Coronary artery (tissue), 2 donors: ENCODE measurements at regions not wholly inside any gene's neighbourhood (a gene's known extent, or its start where the extent isn't known, plus 50 kb on each side); places are given as distances from the start of the nearest gene placed in this dataset.

Experiments
- DNase-seq: peaks from one replicate; pipeline ENCODE4 v3.0.0-alpha.2; 2017; ENCODE audit warnings: low spot score
- H3K27ac ChIP-seq, 2 donors: fragments of 200-600 bp; sonication (generic); one replicate each; pipeline ENCODE4 v1.5.1; 2016 to 2019
- H3K4me3 ChIP-seq: fragments of 200-600 bp; sonication (generic); 2 replicates; pipeline ENCODE4 v1.5.1; 2016; ENCODE audit warnings: mild to moderate bottlenecking, moderate library complexity
- TF ChIP-seq, protein P1 (sequence below): fragments of 200-600 bp; sonication (generic); IDR thresholded peaks from one replicate; pipeline ENCODE4 v1.5.1; 2019; ENCODE audit warnings: antibody characterized with exemption

DNA sequence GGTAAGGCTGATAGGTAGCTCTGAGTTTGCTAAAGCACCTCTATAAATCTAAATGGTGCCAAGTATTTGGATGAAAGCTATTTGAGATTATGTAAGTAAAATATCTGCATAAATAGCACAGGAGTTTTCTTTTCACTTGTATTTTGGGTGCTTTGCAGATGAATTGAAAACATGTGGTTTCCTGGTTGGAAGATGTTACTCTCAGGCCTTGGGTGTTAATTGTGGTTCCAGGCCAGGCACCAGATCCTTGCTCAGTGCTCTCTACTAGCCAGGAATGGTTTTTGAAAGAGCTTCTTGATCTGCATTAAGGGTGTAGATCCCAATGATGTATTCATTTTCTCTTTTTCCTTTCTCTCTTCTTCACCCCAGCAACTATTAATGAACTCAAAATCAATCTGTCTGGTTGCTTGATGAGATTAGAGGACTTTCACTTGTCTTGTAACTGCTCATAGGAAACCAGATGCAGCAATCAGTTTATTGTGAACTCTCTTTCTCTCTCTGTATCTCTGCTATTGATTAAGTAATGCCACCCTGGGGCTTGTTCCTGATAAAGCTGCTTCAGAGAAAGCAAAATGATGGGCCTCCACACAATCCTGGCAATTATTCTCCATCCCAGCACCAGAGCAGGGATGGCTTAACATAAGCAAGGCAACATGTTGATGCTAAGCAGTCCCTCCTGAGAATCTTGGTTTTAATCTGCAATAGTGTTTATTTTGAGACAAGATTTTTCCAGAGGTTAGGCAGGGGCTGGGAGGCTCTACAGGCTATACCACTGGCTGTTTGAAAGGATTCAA lies 147.0 kb upstream of the NTM start:
- Histone ChIP-seq H3K27ac (no peak overlapping the region), H3K4me3 (no peak overlapping the region)
- TF ChIP-seq, protein P1, sequence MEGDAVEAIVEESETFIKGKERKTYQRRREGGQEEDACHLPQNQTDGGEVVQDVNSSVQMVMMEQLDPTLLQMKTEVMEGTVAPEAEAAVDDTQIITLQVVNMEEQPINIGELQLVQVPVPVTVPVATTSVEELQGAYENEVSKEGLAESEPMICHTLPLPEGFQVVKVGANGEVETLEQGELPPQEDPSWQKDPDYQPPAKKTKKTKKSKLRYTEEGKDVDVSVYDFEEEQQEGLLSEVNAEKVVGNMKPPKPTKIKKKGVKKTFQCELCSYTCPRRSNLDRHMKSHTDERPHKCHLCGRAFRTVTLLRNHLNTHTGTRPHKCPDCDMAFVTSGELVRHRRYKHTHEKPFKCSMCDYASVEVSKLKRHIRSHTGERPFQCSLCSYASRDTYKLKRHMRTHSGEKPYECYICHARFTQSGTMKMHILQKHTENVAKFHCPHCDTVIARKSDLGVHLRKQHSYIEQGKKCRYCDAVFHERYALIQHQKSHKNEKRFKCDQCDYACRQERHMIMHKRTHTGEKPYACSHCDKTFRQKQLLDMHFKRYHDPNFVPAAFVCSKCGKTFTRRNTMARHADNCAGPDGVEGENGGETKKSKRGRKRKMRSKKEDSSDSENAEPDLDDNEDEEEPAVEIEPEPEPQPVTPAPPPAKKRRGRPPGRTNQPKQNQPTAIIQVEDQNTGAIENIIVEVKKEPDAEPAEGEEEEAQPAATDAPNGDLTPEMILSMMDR = no peak
- DNase-seq = no peak

DNA sequence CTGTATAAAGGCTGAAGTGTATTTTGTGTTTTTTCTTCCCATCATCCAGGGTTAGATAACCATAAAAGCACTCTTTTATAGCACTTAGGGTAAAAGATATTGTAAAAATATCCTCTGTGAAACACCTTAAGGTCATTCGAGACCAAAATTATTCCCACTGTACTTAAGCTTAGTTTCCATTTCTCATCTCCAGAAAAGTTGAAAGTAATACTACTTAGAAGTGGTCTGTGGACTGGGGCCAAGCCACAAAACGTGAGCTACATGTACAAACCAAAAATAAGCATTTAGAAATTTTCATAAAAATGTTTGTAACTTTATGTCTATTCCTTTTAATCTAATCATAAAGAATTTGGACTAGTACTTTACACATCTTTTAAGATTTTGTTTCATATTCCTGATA lies 142.0 kb upstream of the NTM start:
- TF ChIP-seq, protein P1 = no peak
- Histone ChIP-seq H3K4me3 (no peak overlapping the region), H3K27ac (no peak overlapping the region)
- DNase-seq = no peak

- H3K27ac ChIP-seq = no peak overlapping the region
- TF ChIP-seq, protein P1 = no peak
- H3K4me3 ChIP-seq = no peak overlapping the region
- no peak for DNase-seq
Measured at GRCh38 chr11:131229221-131229620, 141.2 kb upstream of the NTM start.

DNA sequence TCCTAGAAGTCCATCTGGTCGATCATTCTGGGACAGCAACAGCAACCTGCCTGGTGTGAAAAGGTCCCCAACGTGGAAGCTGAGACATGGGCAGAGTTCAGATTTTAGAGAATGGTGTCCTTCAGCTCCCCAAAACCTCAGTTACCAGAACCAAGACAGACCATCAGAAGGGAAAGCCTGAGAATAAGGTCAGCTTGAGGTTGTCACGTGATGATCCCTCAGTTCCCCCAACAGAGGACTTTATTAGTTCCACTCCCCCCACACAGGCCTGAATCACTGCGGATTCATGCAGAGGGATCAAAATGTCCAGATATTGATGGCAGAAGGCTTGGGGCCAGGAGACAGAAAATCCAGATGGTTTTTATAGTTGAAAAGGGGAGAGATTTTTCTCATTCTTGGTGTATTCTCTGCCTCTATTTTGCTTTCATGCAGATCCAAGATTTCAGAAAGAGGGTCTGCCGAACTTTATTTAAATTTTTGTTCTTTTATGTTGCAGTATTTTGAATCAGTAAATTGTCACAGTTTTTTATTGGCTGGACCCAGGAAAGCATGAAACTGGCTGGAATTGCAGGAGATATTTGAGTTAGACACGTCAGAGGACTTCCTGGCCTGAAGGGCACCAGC lies 139.0 kb upstream of the NTM start:
- no peak overlapping the region for H3K4me3 ChIP-seq
- TF ChIP-seq, protein P1 = no peak
- no peak for DNase-seq
- no peak overlapping the region for H3K27ac ChIP-seq

DNA sequence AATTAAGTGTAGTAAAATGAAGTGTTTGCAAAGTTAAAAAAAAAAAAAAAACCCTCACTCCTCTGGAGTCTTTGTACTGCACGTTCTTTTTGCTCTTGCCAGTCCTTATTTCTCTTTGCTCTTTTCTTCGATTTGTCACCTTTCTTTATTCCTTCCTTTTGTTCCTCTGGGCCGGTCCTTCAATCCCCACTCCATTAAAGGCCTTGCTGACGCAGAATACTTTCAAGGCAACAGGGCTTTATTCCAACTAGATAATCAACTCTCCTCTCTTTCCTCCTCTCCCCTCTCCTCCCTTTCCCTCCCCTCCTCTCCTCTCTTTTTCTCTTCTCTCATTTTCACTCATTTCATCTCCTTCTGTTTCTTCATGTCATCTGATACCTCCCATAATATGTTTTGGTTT lies 138.2 kb upstream of the NTM start:
- H3K4me3 ChIP-seq = no peak overlapping the region
- TF ChIP-seq, protein P1 = no peak
- no peak overlapping the region for H3K27ac ChIP-seq
- DNase-seq = no peak

DNA sequence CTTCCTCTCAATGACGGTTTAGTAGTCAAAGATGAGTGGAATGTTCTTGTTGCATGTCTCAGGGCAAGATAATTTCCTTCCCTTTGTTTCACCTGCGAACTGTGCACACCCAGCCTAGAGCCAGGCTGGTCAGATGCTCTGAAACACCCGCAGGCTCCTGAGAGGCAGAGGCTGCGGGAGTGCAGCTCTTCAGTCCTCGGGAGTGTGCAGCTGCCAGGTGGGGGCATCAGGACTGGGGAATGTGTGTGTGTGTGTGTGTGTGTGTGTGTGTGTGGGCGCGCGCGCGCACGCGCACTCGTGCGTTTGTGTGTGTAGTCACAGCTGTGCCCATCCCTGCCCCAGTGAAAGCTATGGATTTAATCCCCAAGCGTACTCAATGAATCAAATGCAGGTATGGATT lies 136.2 kb upstream of the NTM start:
- no peak overlapping the region for H3K27ac ChIP-seq
- DNase-seq = no peak
- no peak overlapping the region for H3K4me3 ChIP-seq
- TF ChIP-seq, protein P1 = no peak
